OCI-LY1 (cell line): ENCODE measurements at regions not wholly inside any gene's neighbourhood (a gene's known extent, or its start where the extent isn't known, plus 50 kb on each side); places are given as distances from the start of the nearest gene placed in this dataset.

ENCODE experiments used
- H2AFZ ChIP-seq: fragments of 200-600 bp; sonication (generic), shearing (Covaris generic); 2 replicates; pipeline ENCODE4 v1.6.0; 2014; ENCODE audit warnings: antibody characterized with exemption, mild to moderate bottlenecking, low read length
- H3F3A ChIP-seq: fragments of 200-600 bp; sonication (generic), shearing (Covaris generic); 2 replicates; pipeline ENCODE4 v1.6.0; 2014; ENCODE audit warnings: mild to moderate bottlenecking, antibody characterized with exemption, low read length, moderate library complexity; ENCODE audit not compliant: insufficient read depth
- H3K27ac ChIP-seq: fragments of 200-600 bp; sonication (generic); 2 replicates; pipeline ENCODE4 v1.5.1; 2014; ENCODE audit warnings: low read length, mixed run types, mild to moderate bottlenecking, low read depth; ENCODE audit not compliant: poor library complexity, severe bottlenecking
- H3K27me3 ChIP-seq: fragments of 200-600 bp; sonication (generic); 2 replicates; pipeline ENCODE4 v1.6.0; 2014; ENCODE audit warnings: antibody characterized with exemption, mild to moderate bottlenecking, low read length, moderate library complexity; ENCODE audit not compliant: insufficient read depth
- H3K36me3 ChIP-seq: fragments of 200-600 bp; sonication (generic); 2 replicates; pipeline ENCODE4 v1.6.1; 2014; ENCODE audit warnings: mild to moderate bottlenecking, antibody characterized with exemption, low read length, moderate library complexity, mixed read lengths; ENCODE audit not compliant: insufficient read depth
- H3K4me1 ChIP-seq: fragments of 200-600 bp; sonication (generic); 2 replicates; pipeline ENCODE4 v1.5.1; 2014; ENCODE audit warnings: mild to moderate bottlenecking, low read length, moderate library complexity; ENCODE audit not compliant: insufficient read depth, severe bottlenecking
- H3K4me2 ChIP-seq: fragments of 200-600 bp; sonication (generic), shearing (Covaris generic); 2 replicates; pipeline ENCODE4 v1.6.1; 2014; ENCODE audit warnings: low read length
- H3K4me3 ChIP-seq: fragments of 200-600 bp; sonication (generic); 2 replicates; pipeline ENCODE4 v1.5.1; 2014; ENCODE audit warnings: low read length, low read depth, mild to moderate bottlenecking, mixed read lengths; ENCODE audit not compliant: poor library complexity, severe bottlenecking
- H3K79me2 ChIP-seq: fragments of 200-600 bp; shearing (Covaris generic); 2 replicates; pipeline ENCODE4 v1.6.1; 2016; ENCODE audit warnings: mixed run types, low read length, mixed read lengths; ENCODE audit not compliant: insufficient read depth
- H3K9ac ChIP-seq: fragments of 200-600 bp; sonication (generic), shearing (Covaris generic); 2 replicates; pipeline ENCODE4 v1.6.1; 2014; ENCODE audit warnings: mild to moderate bottlenecking, low read length, mixed read lengths
- H3K9me2 ChIP-seq: fragments of 200-600 bp; sonication (generic), shearing (Covaris generic); 2 replicates; pipeline ENCODE4 v1.6.1; 2014; ENCODE audit warnings: low read depth, mild to moderate bottlenecking, low read length, mixed read lengths
- H3K9me3 ChIP-seq: fragments of 200-600 bp; shearing (Covaris generic); 2 replicates; pipeline ENCODE4 v1.6.1; 2014; ENCODE audit warnings: low read length, mixed read lengths
- H4K20me1 ChIP-seq: fragments of 200-600 bp; sonication (generic), shearing (Covaris generic); 2 replicates; pipeline ENCODE4 v1.6.0; 2016; ENCODE audit warnings: mild to moderate bottlenecking, low read length; ENCODE audit not compliant: insufficient read depth
- EZH2 ChIP-seq: fragments of 200-600 bp; sonication (generic), shearing (Covaris generic); IDR thresholded peaks from 2 replicates; pipeline ENCODE4 v1.8.0; 2017; ENCODE audit warnings: borderline replicate concordance, mixed run types, mild to moderate bottlenecking, antibody characterized with exemption, low read length, moderate library complexity, mixed read lengths
- TF ChIP-seq, protein P1 (sequence below): fragments of 200-600 bp; sonication (generic), shearing (Covaris generic); IDR thresholded peaks from 2 replicates; pipeline ENCODE4 v1.5.1; 2017; ENCODE audit warnings: mild to moderate bottlenecking, antibody characterized with exemption, low read length, moderate library complexity, mixed read lengths

DNA sequence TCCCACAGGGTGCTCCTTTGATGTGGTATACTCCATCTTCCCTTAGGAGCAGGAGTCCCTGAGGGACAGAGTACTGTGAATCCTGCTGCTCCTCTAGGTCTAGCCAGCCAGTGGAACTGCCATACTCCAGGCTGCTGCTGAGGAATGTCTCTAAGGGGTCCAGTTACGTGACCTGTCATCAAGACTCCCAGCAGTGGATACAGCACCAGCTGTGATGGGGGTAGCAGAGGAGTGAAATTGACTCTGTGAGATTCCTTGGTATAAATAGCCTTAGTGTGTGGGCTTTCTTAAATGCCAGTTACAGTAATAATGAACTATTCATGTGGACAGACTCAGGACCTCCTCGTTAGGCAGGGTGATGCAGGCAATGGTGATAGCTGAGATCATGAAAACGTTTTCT is 140.4 kb upstream of the LUZP2 start:
- Histone ChIP-seq H3K9me3 (no peaks in the 10 kb centered on the region), H3K27me3 (no peaks in the 10 kb centered on the region), H4K20me1 (no peaks in the 10 kb centered on the region), H3K9ac (no peak overlapping the region), H3K9me2 (no peaks in the 10 kb centered on the region), H3K36me3 (no peaks in the 10 kb centered on the region), H3K79me2 (no peaks in the 10 kb centered on the region), H3K4me2 (no peak overlapping the region), H3F3A (no peaks in the 10 kb centered on the region), H3K4me3 (no peak overlapping the region), H3K27ac (no peak overlapping the region), H2AFZ (no peak overlapping the region), H3K4me1 (no peaks in the 10 kb centered on the region)
- TF ChIP-seq, protein P1, sequence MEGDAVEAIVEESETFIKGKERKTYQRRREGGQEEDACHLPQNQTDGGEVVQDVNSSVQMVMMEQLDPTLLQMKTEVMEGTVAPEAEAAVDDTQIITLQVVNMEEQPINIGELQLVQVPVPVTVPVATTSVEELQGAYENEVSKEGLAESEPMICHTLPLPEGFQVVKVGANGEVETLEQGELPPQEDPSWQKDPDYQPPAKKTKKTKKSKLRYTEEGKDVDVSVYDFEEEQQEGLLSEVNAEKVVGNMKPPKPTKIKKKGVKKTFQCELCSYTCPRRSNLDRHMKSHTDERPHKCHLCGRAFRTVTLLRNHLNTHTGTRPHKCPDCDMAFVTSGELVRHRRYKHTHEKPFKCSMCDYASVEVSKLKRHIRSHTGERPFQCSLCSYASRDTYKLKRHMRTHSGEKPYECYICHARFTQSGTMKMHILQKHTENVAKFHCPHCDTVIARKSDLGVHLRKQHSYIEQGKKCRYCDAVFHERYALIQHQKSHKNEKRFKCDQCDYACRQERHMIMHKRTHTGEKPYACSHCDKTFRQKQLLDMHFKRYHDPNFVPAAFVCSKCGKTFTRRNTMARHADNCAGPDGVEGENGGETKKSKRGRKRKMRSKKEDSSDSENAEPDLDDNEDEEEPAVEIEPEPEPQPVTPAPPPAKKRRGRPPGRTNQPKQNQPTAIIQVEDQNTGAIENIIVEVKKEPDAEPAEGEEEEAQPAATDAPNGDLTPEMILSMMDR: no peak
- TF ChIP-seq EZH2: no peak

DNA sequence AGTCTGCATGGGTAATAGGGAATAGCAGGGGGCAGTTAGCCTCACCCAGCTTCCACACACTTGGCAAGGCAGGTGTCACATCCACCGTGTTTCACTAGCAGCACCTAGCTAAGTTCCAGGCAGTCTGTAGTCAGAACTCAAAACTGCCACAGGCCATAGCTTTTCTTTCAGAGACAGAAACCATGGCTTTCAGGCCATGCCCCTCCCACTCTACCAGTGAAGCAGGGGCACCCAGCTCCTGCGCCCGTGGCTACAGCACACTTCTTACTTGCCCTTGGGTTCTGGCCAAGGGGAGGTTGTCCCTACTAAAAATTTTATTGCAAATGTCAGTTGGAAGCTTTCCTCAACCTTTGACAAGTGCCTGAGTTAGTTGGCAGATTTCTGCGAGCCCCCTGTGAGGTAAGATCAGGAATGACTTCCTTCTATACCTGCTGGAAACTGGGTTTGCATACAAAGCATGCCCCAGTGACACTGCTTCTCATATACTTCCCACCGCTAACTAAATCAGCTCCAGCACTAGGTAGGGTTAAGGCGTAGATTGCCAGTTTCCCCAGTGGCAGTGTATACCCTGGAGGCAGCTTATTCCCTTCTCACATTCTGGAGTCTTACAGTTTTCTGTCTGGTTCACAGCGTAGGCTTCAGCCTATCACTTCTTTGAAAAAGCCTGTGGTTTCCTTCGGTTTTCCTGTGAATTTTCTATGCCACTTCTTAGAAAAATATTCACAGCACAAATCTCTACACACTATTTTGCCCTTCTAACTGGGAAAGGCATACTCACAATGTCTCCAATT is 139.0 kb upstream of the LUZP2 start:
- Histone ChIP-seq H2AFZ (no peak overlapping the region), H3K9me2 (no peaks in the 10 kb centered on the region), H3K4me2 (no peak overlapping the region), H3K79me2 (no peaks in the 10 kb centered on the region), H3F3A (no peaks in the 10 kb centered on the region), H3K9me3 (no peaks in the 10 kb centered on the region), H3K36me3 (no peaks in the 10 kb centered on the region), H3K9ac (no peak overlapping the region), H3K4me1 (no peaks in the 10 kb centered on the region), H3K4me3 (no peak overlapping the region), H4K20me1 (no peaks in the 10 kb centered on the region), H3K27me3 (no peaks in the 10 kb centered on the region), H3K27ac (no peak overlapping the region)
- TF ChIP-seq, protein P1: no peak
- no peak for TF ChIP-seq EZH2

DNA sequence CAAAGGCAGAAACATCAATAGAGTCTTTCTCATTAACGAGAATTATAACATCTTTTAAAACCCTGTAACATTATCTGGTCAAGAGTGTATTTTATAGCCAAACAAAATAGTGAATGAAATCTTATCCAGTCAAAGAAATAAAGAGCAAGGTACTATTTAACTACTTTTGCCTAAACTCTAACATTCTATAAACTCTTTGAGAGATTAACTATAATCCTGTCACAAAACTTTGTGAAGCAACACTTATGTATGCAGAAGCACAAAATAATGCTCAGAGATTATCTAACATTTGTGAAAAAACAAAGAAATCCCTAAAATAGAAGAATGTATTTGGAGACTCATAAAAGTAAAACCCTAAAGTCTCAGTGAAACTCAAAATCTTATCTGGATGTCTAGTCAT is 124.4 kb upstream of the LUZP2 start:
- no peaks in the 10 kb centered on the region for H4K20me1 ChIP-seq
- no peaks in the 10 kb centered on the region for H3K9me3 ChIP-seq
- H3K4me1 ChIP-seq: no peaks in the 10 kb centered on the region
- no peak overlapping the region for H2AFZ ChIP-seq
- H3K4me2 ChIP-seq: no peak overlapping the region
- no peak overlapping the region for H3K4me3 ChIP-seq
- H3K27me3 ChIP-seq: no peaks in the 10 kb centered on the region
- TF ChIP-seq EZH2: no peak
- TF ChIP-seq, protein P1: no peak
- no peak overlapping the region for H3K27ac ChIP-seq
- no peaks in the 10 kb centered on the region for H3K79me2 ChIP-seq
- no peaks in the 10 kb centered on the region for H3K9me2 ChIP-seq
- H3K36me3 ChIP-seq: no peaks in the 10 kb centered on the region
- H3F3A ChIP-seq: no peaks in the 10 kb centered on the region
- no peak overlapping the region for H3K9ac ChIP-seq
